ENCODE measurements at regions not wholly inside any gene's neighbourhood (a gene's known extent, or its start where the extent isn't known, plus 50 kb on each side); places are given as distances from the start of the nearest gene placed in this dataset.

DNA sequence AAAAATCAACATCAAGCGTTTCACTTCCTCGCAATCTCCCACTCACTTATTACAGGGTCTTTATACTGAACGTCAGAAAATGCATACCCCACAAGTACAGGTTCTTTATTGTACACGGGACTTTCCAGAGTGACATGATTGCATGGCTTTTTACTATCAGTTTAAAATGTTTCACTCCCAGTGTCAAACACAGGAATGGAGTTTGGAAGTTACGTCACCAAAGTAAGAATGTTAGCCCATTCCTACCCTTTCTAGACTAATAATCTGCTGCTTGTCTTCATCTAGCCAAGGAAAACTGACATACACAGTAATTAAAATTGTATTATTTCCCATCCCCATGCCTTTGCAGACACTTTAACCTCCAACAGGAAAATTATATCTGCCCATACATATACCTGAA lies 624.2 kb downstream of the BCL11B start:
- Histone ChIP-seq H3K4me2 (ENCODE audit: low read length) (peak overlapping the region; percentile 1), H3K36me3 (ENCODE audit: insufficient read depth, low read length) (no peaks in the 10 kb centered on the region), H3K9me3 (ENCODE audit: low read length) (no peaks in the 10 kb centered on the region), H3K4me3 (ENCODE audit: low read length) (peak overlapping the region; percentile 10), H3F3A (ENCODE audit: insufficient read depth, low read length, poor library complexity, severe bottlenecking) (no peaks in the 10 kb centered on the region), H3K27ac (ENCODE audit: low read length) (peak overlapping the region; percentile 61), H3K79me2 (replicated peaks; ENCODE audit: insufficient read depth, low read length) (no peaks in the 10 kb centered on the region), H3K27me3 (ENCODE audit: insufficient read depth, low read depth, low read length) (no peaks in the 10 kb centered on the region), H2AFZ (ENCODE audit: low read depth, low read length) (no peak overlapping the region), H3K9ac (ENCODE audit: low read length) (no peak overlapping the region), H4K20me1 (ENCODE audit: insufficient read depth) (no peaks in the 10 kb centered on the region), H3K9me2 (ENCODE audit: insufficient read depth, low read length) (no peaks in the 10 kb centered on the region)
- TF ChIP-seq RAD21 (conservative IDR thresholded peaks at IDR 0.05) (no peak), MXI1 (conservative IDR thresholded peaks at IDR 0.05; ENCODE audit: poor library complexity, severe bottlenecking) (no peak), TAF1 (IDR thresholded peaks at IDR 0.05; ENCODE audit: low read depth) (no peak), SMC3 (conservative IDR thresholded peaks at IDR 0.05; ENCODE audit: poor library complexity) (no peak), EZH2 (IDR thresholded peaks at IDR 0.05; ENCODE audit: borderline replicate concordance, insufficient read depth, low read length, poor library complexity, severe bottlenecking) (no peak), EP300 (conservative IDR thresholded peaks at IDR 0.05; ENCODE audit: poor library complexity, severe bottlenecking) (peak; percentile 76), POLR2AphosphoS5 (IDR thresholded peaks at IDR 0.05) (no peak)
- TF ChIP-seq, protein P1, sequence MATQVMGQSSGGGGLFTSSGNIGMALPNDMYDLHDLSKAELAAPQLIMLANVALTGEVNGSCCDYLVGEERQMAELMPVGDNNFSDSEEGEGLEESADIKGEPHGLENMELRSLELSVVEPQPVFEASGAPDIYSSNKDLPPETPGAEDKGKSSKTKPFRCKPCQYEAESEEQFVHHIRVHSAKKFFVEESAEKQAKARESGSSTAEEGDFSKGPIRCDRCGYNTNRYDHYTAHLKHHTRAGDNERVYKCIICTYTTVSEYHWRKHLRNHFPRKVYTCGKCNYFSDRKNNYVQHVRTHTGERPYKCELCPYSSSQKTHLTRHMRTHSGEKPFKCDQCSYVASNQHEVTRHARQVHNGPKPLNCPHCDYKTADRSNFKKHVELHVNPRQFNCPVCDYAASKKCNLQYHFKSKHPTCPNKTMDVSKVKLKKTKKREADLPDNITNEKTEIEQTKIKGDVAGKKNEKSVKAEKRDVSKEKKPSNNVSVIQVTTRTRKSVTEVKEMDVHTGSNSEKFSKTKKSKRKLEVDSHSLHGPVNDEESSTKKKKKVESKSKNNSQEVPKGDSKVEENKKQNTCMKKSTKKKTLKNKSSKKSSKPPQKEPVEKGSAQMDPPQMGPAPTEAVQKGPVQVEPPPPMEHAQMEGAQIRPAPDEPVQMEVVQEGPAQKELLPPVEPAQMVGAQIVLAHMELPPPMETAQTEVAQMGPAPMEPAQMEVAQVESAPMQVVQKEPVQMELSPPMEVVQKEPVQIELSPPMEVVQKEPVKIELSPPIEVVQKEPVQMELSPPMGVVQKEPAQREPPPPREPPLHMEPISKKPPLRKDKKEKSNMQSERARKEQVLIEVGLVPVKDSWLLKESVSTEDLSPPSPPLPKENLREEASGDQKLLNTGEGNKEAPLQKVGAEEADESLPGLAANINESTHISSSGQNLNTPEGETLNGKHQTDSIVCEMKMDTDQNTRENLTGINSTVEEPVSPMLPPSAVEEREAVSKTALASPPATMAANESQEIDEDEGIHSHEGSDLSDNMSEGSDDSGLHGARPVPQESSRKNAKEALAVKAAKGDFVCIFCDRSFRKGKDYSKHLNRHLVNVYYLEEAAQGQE (IDR thresholded peaks at IDR 0.05; ENCODE audit: borderline replicate concordance): peak; percentile 36
- TF ChIP-seq, protein P2, sequence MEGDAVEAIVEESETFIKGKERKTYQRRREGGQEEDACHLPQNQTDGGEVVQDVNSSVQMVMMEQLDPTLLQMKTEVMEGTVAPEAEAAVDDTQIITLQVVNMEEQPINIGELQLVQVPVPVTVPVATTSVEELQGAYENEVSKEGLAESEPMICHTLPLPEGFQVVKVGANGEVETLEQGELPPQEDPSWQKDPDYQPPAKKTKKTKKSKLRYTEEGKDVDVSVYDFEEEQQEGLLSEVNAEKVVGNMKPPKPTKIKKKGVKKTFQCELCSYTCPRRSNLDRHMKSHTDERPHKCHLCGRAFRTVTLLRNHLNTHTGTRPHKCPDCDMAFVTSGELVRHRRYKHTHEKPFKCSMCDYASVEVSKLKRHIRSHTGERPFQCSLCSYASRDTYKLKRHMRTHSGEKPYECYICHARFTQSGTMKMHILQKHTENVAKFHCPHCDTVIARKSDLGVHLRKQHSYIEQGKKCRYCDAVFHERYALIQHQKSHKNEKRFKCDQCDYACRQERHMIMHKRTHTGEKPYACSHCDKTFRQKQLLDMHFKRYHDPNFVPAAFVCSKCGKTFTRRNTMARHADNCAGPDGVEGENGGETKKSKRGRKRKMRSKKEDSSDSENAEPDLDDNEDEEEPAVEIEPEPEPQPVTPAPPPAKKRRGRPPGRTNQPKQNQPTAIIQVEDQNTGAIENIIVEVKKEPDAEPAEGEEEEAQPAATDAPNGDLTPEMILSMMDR (IDR thresholded peaks at IDR 0.05; ENCODE audit: poor library complexity, severe bottlenecking): no peak

DNA sequence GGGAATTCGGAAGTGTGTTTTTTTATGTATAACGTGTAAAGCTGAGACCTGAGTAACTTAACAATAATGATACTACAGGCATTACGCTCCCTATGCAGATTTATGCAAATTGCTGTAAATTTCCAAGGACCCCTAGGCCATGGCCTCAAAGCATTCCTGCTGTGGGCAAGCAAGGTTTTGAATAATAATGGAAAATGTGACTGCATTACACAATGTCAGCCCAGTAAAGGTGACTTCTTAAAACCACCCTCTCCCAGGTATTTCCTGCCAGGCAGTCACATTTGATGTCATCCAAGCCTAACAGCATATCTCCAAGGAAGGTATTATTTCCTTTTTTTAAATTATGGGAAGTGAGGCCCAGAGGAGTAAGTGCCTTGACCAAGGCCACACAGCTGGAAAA lies 621.0 kb downstream of the BCL11B start:
- no peaks in the 10 kb centered on the region for H3K9me3 ChIP-seq (ENCODE audit: low read length)
- no peak overlapping the region for H3K4me2 ChIP-seq (ENCODE audit: low read length)
- H4K20me1 ChIP-seq (ENCODE audit: insufficient read depth): no peaks in the 10 kb centered on the region
- no peak overlapping the region for H2AFZ ChIP-seq (ENCODE audit: low read depth, low read length)
- no peaks in the 10 kb centered on the region for H3K9me2 ChIP-seq (ENCODE audit: insufficient read depth, low read length)
- H3F3A ChIP-seq (ENCODE audit: insufficient read depth, low read length, poor library complexity, severe bottlenecking): no peaks in the 10 kb centered on the region
- no peaks in the 10 kb centered on the region for H3K79me2 ChIP-seq (replicated peaks; ENCODE audit: insufficient read depth, low read length)
- no peaks in the 10 kb centered on the region for H3K36me3 ChIP-seq (ENCODE audit: insufficient read depth, low read length)
- no peak overlapping the region for H3K9ac ChIP-seq (ENCODE audit: low read length)
- no peak overlapping the region for H3K4me3 ChIP-seq (ENCODE audit: low read length)
- TF ChIP-seq, protein P1 (IDR thresholded peaks at IDR 0.05; ENCODE audit: borderline replicate concordance): no peak
- TF ChIP-seq EP300 (conservative IDR thresholded peaks at IDR 0.05; ENCODE audit: poor library complexity, severe bottlenecking) (no peak), POLR2AphosphoS5 (IDR thresholded peaks at IDR 0.05) (no peak), EZH2 (IDR thresholded peaks at IDR 0.05; ENCODE audit: borderline replicate concordance, insufficient read depth, low read length, poor library complexity, severe bottlenecking) (no peak), TAF1 (IDR thresholded peaks at IDR 0.05; ENCODE audit: low read depth) (no peak), SMC3 (conservative IDR thresholded peaks at IDR 0.05; ENCODE audit: poor library complexity) (no peak), RAD21 (conservative IDR thresholded peaks at IDR 0.05) (no peak), MXI1 (conservative IDR thresholded peaks at IDR 0.05; ENCODE audit: poor library complexity, severe bottlenecking) (no peak)
- TF ChIP-seq, protein P2 (IDR thresholded peaks at IDR 0.05; ENCODE audit: poor library complexity, severe bottlenecking): no peak
- H3K27me3 ChIP-seq (ENCODE audit: insufficient read depth, low read depth, low read length): no peaks in the 10 kb centered on the region
- H3K27ac ChIP-seq (ENCODE audit: low read length): no peak overlapping the region

Data from neural cell (in vitro differentiated cells).